HCT116 (cell line): ENCODE measurements at regions not wholly inside any gene's neighbourhood (a gene's known extent, or its start where the extent isn't known, plus 50 kb on each side); places are given as distances from the start of the nearest gene placed in this dataset.

Source experiments
- ATAC-seq: fragments of 200-7000 bp; cut with Tn5 transposase; 2 replicates; pipeline ENCODE4 v1.9.1; 2020; ENCODE audit warnings: mild to moderate bottlenecking, moderate library complexity
- BruUV-seq: library from RNA; stranded (reverse); fragments of 400-500 nt; replicated peaks from 2 replicates; lab custom pipeline; 2021; lab: Mats Ljungman, UMichigan
- CTCF ChIA-PET: fragments of 300-600 bp; sonication (Branson Sonifier 250); formaldehyde crosslinking; loops from one replicate; lab custom pipeline; 2021; ENCODE audit warnings: antibody characterized with exemption; lab: Charles Lee
- POLR2A ChIA-PET: fragments of 300-600, 350-600 bp; sonication (Branson Sonifier 250); formaldehyde crosslinking; loops from one replicate; lab custom pipeline; 2021; ENCODE audit warnings: antibody characterized with exemption; lab: Charles Lee
- RAD21 ChIA-PET, 2 experiments: fragments of 300-600 bp; sonication (Branson Sonifier 250); formaldehyde crosslinking; loops; one replicate each; lab custom pipeline; 2023; ENCODE audit warnings: low total read pairs in 2 of 2; ENCODE audit not compliant: uncharacterized antibody in 2 of 2, unreplicated experiment in 2 of 2, low non-redundant PET in 1 of 2; lab: Charles Lee
- DNase-seq: peaks from one replicate; pipeline ENCODE4 v3.0.0-alpha.2; 2010; ENCODE audit warnings: low read depth, low spot score
- H2AFZ ChIP-seq: fragments of 200-600 bp; shearing (Covaris generic), sonication (generic); 2 replicates; pipeline ENCODE4 v1.6.1; 2017; ENCODE audit warnings: low read depth, mixed run types, mixed read lengths, antibody characterized with exemption, low read length; ENCODE audit not compliant: poor library complexity, severe bottlenecking
- H3K27ac ChIP-seq: 2 replicates; pipeline ENCODE4 v1.5.1; 2012; ENCODE audit warnings: low read depth, low read length
- H3K27me3 ChIP-seq: fragments of 200-600 bp; sonication (generic); 2 replicates; pipeline ENCODE4 v1.6.1; 2016; ENCODE audit warnings: mixed run types, low read length, mixed read lengths; ENCODE audit not compliant: insufficient read depth
- H3K36me3 ChIP-seq, 2 experiments: fragments of 200-500 bp in 1 of 2; fragments of 200-600 bp in 1 of 2; sonication (Bioruptor generic) in 1 of 2; sonication (generic) in 1 of 2; 2 replicates each; pipeline versions ENCODE4 v1.5.1 to v1.6.1; 2014 to 2016; ENCODE audit warnings: low read length in 2 of 2, inconsistent platforms in 1 of 2, mixed read lengths in 1 of 2, mixed run types in 1 of 2; ENCODE audit not compliant: insufficient read depth in 2 of 2, control insufficient read depth in 1 of 2
- H3K4me1 ChIP-seq, 2 experiments: fragments of 200-600 bp in 1 of 2; sonication (generic) in 1 of 2; 2 replicates each; pipeline versions ENCODE4 v1.5.1 to v1.6.1; 2012 to 2017; ENCODE audit warnings: low read length in 2 of 2, inconsistent platforms in 1 of 2, mild to moderate bottlenecking in 1 of 2, mixed read lengths in 1 of 2, mixed run types in 1 of 2, moderate library complexity in 1 of 2; ENCODE audit not compliant: insufficient read depth in 2 of 2, control insufficient read depth in 1 of 2
- H3K4me2 ChIP-seq: fragments of 200-600 bp; sonication (generic); 2 replicates; pipeline ENCODE4 v1.6.1; 2017; ENCODE audit warnings: mixed run types, low read length, mixed read lengths
- H3K4me3 ChIP-seq, 2 experiments: fragments of 200-600 bp in 1 of 2; sonication (generic) in 1 of 2; replicated peaks in 1 of 2; 2 replicates each; pipeline ENCODE4 v1.5.1; 2011 to 2016; ENCODE audit warnings: low read length in 2 of 2, control low read depth in 1 of 2, low read depth in 1 of 2, mild to moderate bottlenecking in 1 of 2, mixed read lengths in 1 of 2, mixed run types in 1 of 2
- H3K79me2 ChIP-seq: fragments of 200-600 bp; sonication (generic); 2 replicates; pipeline ENCODE4 v1.6.1; 2017; ENCODE audit warnings: mild to moderate bottlenecking, mixed run types, low read length, moderate library complexity, mixed read lengths; ENCODE audit not compliant: insufficient read depth
- H3K9ac ChIP-seq: fragments of 200-600 bp; sonication (generic); 2 replicates; pipeline ENCODE4 v1.6.1; 2016; ENCODE audit warnings: low read length, mixed read lengths
- H3K9me2 ChIP-seq: fragments of 200-600 bp; sonication (generic), shearing (Covaris generic); 2 replicates; pipeline ENCODE4 v1.6.1; 2017; ENCODE audit warnings: mixed run types, mild to moderate bottlenecking, moderate library complexity; ENCODE audit not compliant: insufficient read depth
- H3K9me3 ChIP-seq, 2 experiments: fragments of 200-500 bp in 1 of 2; fragments of 200-600 bp in 1 of 2; sonication (Bioruptor generic) in 1 of 2; sonication (generic) in 1 of 2; 2 replicates each; pipeline ENCODE4 v1.6.1; 2014 to 2017; ENCODE audit warnings: low read length in 2 of 2, mixed read lengths in 2 of 2, inconsistent platforms in 1 of 2, low read depth in 1 of 2, mild to moderate bottlenecking in 1 of 2, mixed run types in 1 of 2, moderate library complexity in 1 of 2; ENCODE audit not compliant: control insufficient read depth in 1 of 2, insufficient read depth in 1 of 2
- H4K20me1 ChIP-seq: fragments of 200-600 bp; sonication (generic), shearing (Covaris generic); 2 replicates; pipeline ENCODE4 v1.6.1; 2017; ENCODE audit warnings: mixed run types, mild to moderate bottlenecking, moderate library complexity; ENCODE audit not compliant: insufficient read depth
- CBX3 ChIP-seq: IDR thresholded peaks from 2 replicates; pipeline ENCODE4 v1.6.1; 2012; ENCODE audit warnings: low read depth
- EGR1 ChIP-seq: IDR thresholded peaks from 2 replicates; pipeline ENCODE4 v1.6.1; 2012; ENCODE audit warnings: low read depth
- EZH2phosphoT487 ChIP-seq: fragments of 200-600 bp; IDR thresholded peaks from 2 replicates; pipeline ENCODE4 v1.6.1; 2018; ENCODE audit warnings: antibody characterized with exemption, borderline replicate concordance
- JUND ChIP-seq: IDR thresholded peaks from 2 replicates; pipeline ENCODE4 v1.6.1; 2012
- POLR2A ChIP-seq: IDR thresholded peaks from 2 replicates; pipeline ENCODE4 v1.7.0; 2011; ENCODE audit warnings: borderline replicate concordance; ENCODE audit not compliant: insufficient read depth, insufficient read length; ENCODE audit errors: extremely low read depth
- POLR2AphosphoS5 ChIP-seq: IDR thresholded peaks from 2 replicates; pipeline ENCODE4 v1.6.1; 2011; ENCODE audit warnings: mild to moderate bottlenecking, low read depth, low read length, moderate library complexity
- SIN3A ChIP-seq: IDR thresholded peaks from 2 replicates; pipeline ENCODE4 v1.6.1; 2012; ENCODE audit warnings: low read depth
- SP1 ChIP-seq: IDR thresholded peaks from 2 replicates; pipeline ENCODE4 v1.6.1; 2012; ENCODE audit warnings: low read depth
- SRF ChIP-seq: IDR thresholded peaks from 2 replicates; pipeline ENCODE4 v1.6.1; 2012; ENCODE audit warnings: low read depth
- intact Hi-C: fragments of 100-400 bp; cut with micrococcal nuclease; formaldehyde crosslinking; loops from 2 replicates; pipeline ENCODE4 v1.10.0; 2022
- TF ChIP-seq, protein P1 (sequence below), 3 experiments: fragments of 200-600 bp in 1 of 3; sonication (generic) in 1 of 3; IDR thresholded peaks in 2 of 3; conservative IDR thresholded peaks in 1 of 3; 2 replicates each; pipeline ENCODE4 v1.5.1; 2012 to 2017; ENCODE audit warnings: low read depth in 2 of 3, low read length in 2 of 3, antibody characterized with exemption in 1 of 3, borderline replicate concordance in 1 of 3, control low read depth in 1 of 3, mild to moderate bottlenecking in 1 of 3, mixed read lengths in 1 of 3, mixed run types in 1 of 3, moderate library complexity in 1 of 3; ENCODE audit not compliant: insufficient read depth in 1 of 3
- TF ChIP-seq, protein P2 (sequence below): IDR thresholded peaks from 2 replicates; pipeline ENCODE4 v1.6.1; 2012; ENCODE audit warnings: low read depth
- TF ChIP-seq, protein P3 (sequence below): IDR thresholded peaks from 2 replicates; pipeline ENCODE4 v1.6.1; 2012

DNA sequence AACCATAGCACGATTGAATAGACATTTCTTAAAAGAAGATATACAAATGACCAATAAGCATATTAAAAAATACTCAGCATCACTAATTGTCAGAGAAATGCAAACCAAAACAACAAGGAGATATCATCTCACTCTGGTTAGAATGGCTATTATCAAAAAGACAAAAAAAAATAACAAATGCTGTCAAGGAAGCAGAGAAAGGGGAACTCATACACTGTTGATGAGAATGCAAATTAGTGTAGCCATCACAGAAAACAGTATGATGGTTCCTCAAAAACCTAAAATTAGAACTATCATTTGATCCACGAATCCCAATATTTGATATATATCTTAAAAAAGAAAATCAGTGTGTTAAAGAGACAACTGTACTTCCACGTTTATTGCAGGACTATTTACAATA, 71.7 kb upstream of the BANK1 start:
- Histone ChIP-seq H3K4me3 (no peak overlapping the region), H3K9me2 (no peaks in the 10 kb centered on the region), H3K27ac (no peak overlapping the region), H3K4me2 (no peak overlapping the region), H3K36me3 (no peaks in the 10 kb centered on the region), H2AFZ (no peak overlapping the region), H3K79me2 (no peaks in the 10 kb centered on the region), H3K27me3 (no peaks in the 10 kb centered on the region), H3K9me3 (peaks cover 0 to 8% of the 10 kb centered on the region in 2 experiments; a peak in 2 of 4 replicates), H3K9ac (no peak overlapping the region), H3K4me1 (no peaks in the 10 kb centered on the region), H4K20me1 (no peaks in the 10 kb centered on the region)
- no peak for TF ChIP-seq POLR2A
- no peak for TF ChIP-seq POLR2AphosphoS5
- TF ChIP-seq SP1, result no peak
- no peak for TF ChIP-seq SIN3A
- TF ChIP-seq SRF, result no peak
- TF ChIP-seq JUND, result no peak
- TF ChIP-seq, protein P1, sequence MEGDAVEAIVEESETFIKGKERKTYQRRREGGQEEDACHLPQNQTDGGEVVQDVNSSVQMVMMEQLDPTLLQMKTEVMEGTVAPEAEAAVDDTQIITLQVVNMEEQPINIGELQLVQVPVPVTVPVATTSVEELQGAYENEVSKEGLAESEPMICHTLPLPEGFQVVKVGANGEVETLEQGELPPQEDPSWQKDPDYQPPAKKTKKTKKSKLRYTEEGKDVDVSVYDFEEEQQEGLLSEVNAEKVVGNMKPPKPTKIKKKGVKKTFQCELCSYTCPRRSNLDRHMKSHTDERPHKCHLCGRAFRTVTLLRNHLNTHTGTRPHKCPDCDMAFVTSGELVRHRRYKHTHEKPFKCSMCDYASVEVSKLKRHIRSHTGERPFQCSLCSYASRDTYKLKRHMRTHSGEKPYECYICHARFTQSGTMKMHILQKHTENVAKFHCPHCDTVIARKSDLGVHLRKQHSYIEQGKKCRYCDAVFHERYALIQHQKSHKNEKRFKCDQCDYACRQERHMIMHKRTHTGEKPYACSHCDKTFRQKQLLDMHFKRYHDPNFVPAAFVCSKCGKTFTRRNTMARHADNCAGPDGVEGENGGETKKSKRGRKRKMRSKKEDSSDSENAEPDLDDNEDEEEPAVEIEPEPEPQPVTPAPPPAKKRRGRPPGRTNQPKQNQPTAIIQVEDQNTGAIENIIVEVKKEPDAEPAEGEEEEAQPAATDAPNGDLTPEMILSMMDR (IDR thresholded peaks at IDR 0.05 in 2 of 3, conservative IDR thresholded peaks at IDR 0.05 in 1 of 3; ENCODE audit: borderline replicate concordance in 1 of 3, insufficient read depth in 1 of 3, low read depth in 2 of 3, low read length in 2 of 3), result no peak
- TF ChIP-seq EZH2phosphoT487, result no peak
- DNase-seq, result no peak
- no peak for ATAC-seq
- CTCF ChIA-PET, result no interaction called here
- no TSS peak for BruUV-seq
- RAD21 ChIA-PET, result no interaction called here
- POLR2A ChIA-PET, result no interaction called here
- intact Hi-C loops, result no loop called here

DNA sequence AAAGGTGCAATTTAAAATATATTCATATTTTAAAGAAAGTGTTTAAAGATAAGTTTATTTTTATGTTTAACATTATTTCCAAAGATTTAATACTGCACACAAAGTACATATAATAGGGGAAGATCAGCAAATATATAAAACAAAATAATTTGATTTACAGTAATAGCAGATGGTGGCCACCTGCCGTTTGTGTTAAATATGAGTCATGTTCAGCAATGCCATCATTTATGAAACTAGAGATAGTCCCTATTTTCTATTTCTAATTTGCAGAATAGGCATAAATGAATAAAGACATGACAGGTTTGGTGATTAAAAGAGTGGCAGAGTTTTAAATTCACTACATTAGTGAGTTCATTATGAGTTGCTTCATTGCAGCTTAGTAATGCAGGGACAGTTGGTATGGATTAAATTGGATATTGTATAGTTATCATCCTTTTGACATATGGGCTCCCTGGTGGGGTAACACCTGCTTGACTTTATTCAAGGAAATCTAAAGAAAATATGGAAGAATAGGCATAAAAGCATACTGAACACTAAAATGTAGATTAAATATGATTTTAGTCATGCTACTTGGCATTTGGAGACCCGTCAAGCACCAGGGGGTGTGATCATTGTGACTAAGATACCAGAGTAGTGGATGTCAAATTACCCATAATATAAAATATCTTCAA, 78.8 kb upstream of the BANK1 start:
- H3K9me3 ChIP-seq, result peaks cover under 1 to 5% of the 10 kb centered on the region in 2 experiments; a peak in 2 of 4 replicates
- no peak overlapping the region for H2AFZ ChIP-seq
- BruUV-seq, result no TSS peak
- H3K9ac ChIP-seq, result no peak overlapping the region
- H3K4me2 ChIP-seq, result no peak overlapping the region
- ATAC-seq, result no peak
- no peaks in the 10 kb centered on the region for H4K20me1 ChIP-seq
- POLR2A ChIA-PET, result no interaction called here
- H3K4me1 ChIP-seq, result no peaks in the 10 kb centered on the region
- H3K27ac ChIP-seq, result no peak overlapping the region
- no peak for TF ChIP-seq JUND
- TF ChIP-seq CBX3, result no peak
- TF ChIP-seq EGR1, result no peak
- TF ChIP-seq, protein P2, sequence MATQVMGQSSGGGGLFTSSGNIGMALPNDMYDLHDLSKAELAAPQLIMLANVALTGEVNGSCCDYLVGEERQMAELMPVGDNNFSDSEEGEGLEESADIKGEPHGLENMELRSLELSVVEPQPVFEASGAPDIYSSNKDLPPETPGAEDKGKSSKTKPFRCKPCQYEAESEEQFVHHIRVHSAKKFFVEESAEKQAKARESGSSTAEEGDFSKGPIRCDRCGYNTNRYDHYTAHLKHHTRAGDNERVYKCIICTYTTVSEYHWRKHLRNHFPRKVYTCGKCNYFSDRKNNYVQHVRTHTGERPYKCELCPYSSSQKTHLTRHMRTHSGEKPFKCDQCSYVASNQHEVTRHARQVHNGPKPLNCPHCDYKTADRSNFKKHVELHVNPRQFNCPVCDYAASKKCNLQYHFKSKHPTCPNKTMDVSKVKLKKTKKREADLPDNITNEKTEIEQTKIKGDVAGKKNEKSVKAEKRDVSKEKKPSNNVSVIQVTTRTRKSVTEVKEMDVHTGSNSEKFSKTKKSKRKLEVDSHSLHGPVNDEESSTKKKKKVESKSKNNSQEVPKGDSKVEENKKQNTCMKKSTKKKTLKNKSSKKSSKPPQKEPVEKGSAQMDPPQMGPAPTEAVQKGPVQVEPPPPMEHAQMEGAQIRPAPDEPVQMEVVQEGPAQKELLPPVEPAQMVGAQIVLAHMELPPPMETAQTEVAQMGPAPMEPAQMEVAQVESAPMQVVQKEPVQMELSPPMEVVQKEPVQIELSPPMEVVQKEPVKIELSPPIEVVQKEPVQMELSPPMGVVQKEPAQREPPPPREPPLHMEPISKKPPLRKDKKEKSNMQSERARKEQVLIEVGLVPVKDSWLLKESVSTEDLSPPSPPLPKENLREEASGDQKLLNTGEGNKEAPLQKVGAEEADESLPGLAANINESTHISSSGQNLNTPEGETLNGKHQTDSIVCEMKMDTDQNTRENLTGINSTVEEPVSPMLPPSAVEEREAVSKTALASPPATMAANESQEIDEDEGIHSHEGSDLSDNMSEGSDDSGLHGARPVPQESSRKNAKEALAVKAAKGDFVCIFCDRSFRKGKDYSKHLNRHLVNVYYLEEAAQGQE, result no peak
- TF ChIP-seq, protein P3, sequence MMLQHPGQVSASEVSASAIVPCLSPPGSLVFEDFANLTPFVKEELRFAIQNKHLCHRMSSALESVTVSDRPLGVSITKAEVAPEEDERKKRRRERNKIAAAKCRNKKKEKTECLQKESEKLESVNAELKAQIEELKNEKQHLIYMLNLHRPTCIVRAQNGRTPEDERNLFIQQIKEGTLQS, result no peak
- TF ChIP-seq, protein P1 (IDR thresholded peaks at IDR 0.05 in 2 of 3, conservative IDR thresholded peaks at IDR 0.05 in 1 of 3; ENCODE audit: borderline replicate concordance in 1 of 3, insufficient read depth in 1 of 3, low read depth in 2 of 3, low read length in 2 of 3), result no peak
- CTCF ChIA-PET, result no interaction called here
- H3K4me3 ChIP-seq, result no peak overlapping the region
- H3K27me3 ChIP-seq, result no peaks in the 10 kb centered on the region
- RAD21 ChIA-PET, result no interaction called here
- H3K9me2 ChIP-seq, result no peaks in the 10 kb centered on the region
- intact Hi-C loops, result no loop called here
- no peak for DNase-seq
- no peaks in the 10 kb centered on the region for H3K36me3 ChIP-seq
- no peaks in the 10 kb centered on the region for H3K79me2 ChIP-seq
